IMR-90 (cell line): ENCODE measurements at regions not wholly inside any gene's neighbourhood (a gene's known extent, or its start where the extent isn't known, plus 50 kb on each side); places are given as distances from the start of the nearest gene placed in this dataset.

ENCODE experiments used
- ATAC-seq: fragments of 200-7000 bp; cut with Tn5 transposase; 2 replicates; pipeline ENCODE4 v1.9.1; 2020; ENCODE audit warnings: low read depth, mild to moderate bottlenecking, moderate library complexity
- BruUV-seq: library from RNA; stranded (reverse); fragments of 400-500 nt; replicated peaks from 2 replicates; lab custom pipeline; 2021; lab: Mats Ljungman, UMichigan
- CTCF ChIA-PET: fragments of 300-600 bp; formaldehyde crosslinking; extraction: SDS; loops from one replicate; lab custom pipeline; 2021; ENCODE audit warnings: antibody characterized with exemption; lab: Yijun Ruan, JAX
- POLR2A ChIA-PET: fragments of 300-600 bp; sonication (Branson Sonifier 250); formaldehyde crosslinking; loops from one replicate; lab custom pipeline; 2022; ENCODE audit warnings: antibody characterized with exemption; ENCODE audit not compliant: unreplicated experiment; lab: Charles Lee
- DNase-seq: peaks from one replicate; pipeline ENCODE4 v3.0.0; 2013
- H2AFZ ChIP-seq: replicated peaks from 2 replicates; pipeline ENCODE3; 2013; ENCODE audit warnings: low read length, mild to moderate bottlenecking; ENCODE audit not compliant: poor library complexity
- H2AK5ac ChIP-seq: 2 replicates; pipeline ENCODE4 v1.6.1; 2013; ENCODE audit warnings: low read depth, low read length, inconsistent platforms
- H2AK9ac ChIP-seq: replicated peaks from 2 replicates; pipeline ENCODE3; 2013; ENCODE audit warnings: mild to moderate bottlenecking, low read depth, low read length, moderate library complexity; ENCODE audit not compliant: poor library complexity
- H2BK120ac ChIP-seq: 2 replicates; pipeline ENCODE4 v1.6.1; 2013; ENCODE audit warnings: low read depth, low read length, inconsistent platforms
- H2BK15ac ChIP-seq: 3 replicates; pipeline ENCODE4 v1.6.1; 2013; ENCODE audit warnings: low read depth, low read length, inconsistent platforms
- H2BK20ac ChIP-seq: 2 replicates; pipeline ENCODE4 v1.6.1; 2013; ENCODE audit warnings: low read depth, mild to moderate bottlenecking, inconsistent platforms, low read length, moderate library complexity
- H2BK5ac ChIP-seq: 2 replicates; pipeline ENCODE4 v1.6.1; 2013; ENCODE audit warnings: mild to moderate bottlenecking, low read depth, low read length, inconsistent platforms; ENCODE audit not compliant: poor library complexity, severe bottlenecking
- H3K14ac ChIP-seq: replicated peaks from 2 replicates; pipeline ENCODE4 v1.6.1; 2013; ENCODE audit warnings: low read depth, low read length, inconsistent platforms
- H3K18ac ChIP-seq: 2 replicates; pipeline ENCODE4 v1.6.1; 2013; ENCODE audit warnings: low read depth, low read length, control low read depth
- H3K23ac ChIP-seq: 2 replicates; pipeline ENCODE4 v1.6.1; 2013; ENCODE audit warnings: low read depth, low read length, inconsistent platforms
- H3K27ac ChIP-seq: 2 replicates; pipeline ENCODE4 v1.5.1; 2013; ENCODE audit warnings: mild to moderate bottlenecking, control low read depth, low read length; ENCODE audit not compliant: insufficient read depth
- H3K27me3 ChIP-seq: 2 replicates; pipeline ENCODE4 v1.6.1; 2013; ENCODE audit warnings: low read length; ENCODE audit not compliant: control insufficient read depth, insufficient read depth
- H3K36me3 ChIP-seq: 2 replicates; pipeline ENCODE4 v1.6.1; 2013; ENCODE audit warnings: low read length, mixed read lengths; ENCODE audit not compliant: control insufficient read depth, insufficient read depth
- H3K4ac ChIP-seq: 2 replicates; pipeline ENCODE4 v1.6.1; 2013; ENCODE audit warnings: low read depth, low read length, inconsistent platforms
- H3K4me1 ChIP-seq: 2 replicates; pipeline ENCODE4 v1.6.1; 2013; ENCODE audit warnings: low read length, mixed read lengths; ENCODE audit not compliant: control insufficient read depth, insufficient read depth
- H3K4me2 ChIP-seq: 2 replicates; pipeline ENCODE4 v1.6.1; 2013; ENCODE audit warnings: low read depth, mild to moderate bottlenecking, control low read depth, low read length, moderate library complexity
- H3K4me3 ChIP-seq: 2 replicates; pipeline ENCODE4 v1.5.1; 2013; ENCODE audit warnings: low read depth, mild to moderate bottlenecking, control low read depth, low read length, moderate library complexity; ENCODE audit not compliant: insufficient read depth
- H3K56ac ChIP-seq: 2 replicates; pipeline ENCODE4 v1.6.1; 2013; ENCODE audit warnings: low read length, inconsistent platforms; ENCODE audit not compliant: insufficient read depth; ENCODE audit errors: extremely low read depth
- H3K79me1 ChIP-seq, 2 experiments: 2 replicates each; pipeline ENCODE4 v1.6.1; 2013; ENCODE audit warnings: low read length in 2 of 2, inconsistent platforms in 1 of 2, low read depth in 1 of 2
- H3K9ac ChIP-seq: 2 replicates; pipeline ENCODE4 v1.6.1; 2013; ENCODE audit warnings: low read depth, low read length, control low read depth
- H3K9me1 ChIP-seq: 2 replicates; pipeline ENCODE4 v1.6.1; 2013; ENCODE audit warnings: low read length, inconsistent platforms; ENCODE audit not compliant: insufficient read depth
- H3K9me3 ChIP-seq: 2 replicates; pipeline ENCODE4 v1.6.1; 2013; ENCODE audit warnings: low read length; ENCODE audit not compliant: control insufficient read depth, insufficient read depth
- H4K20me1 ChIP-seq: 2 replicates; pipeline ENCODE4 v1.6.1; 2013; ENCODE audit warnings: low read length, inconsistent platforms; ENCODE audit not compliant: insufficient read depth
- H4K5ac ChIP-seq: 2 replicates; pipeline ENCODE4 v1.6.1; 2013; ENCODE audit warnings: mild to moderate bottlenecking, low read depth, low read length, control low read depth
- H4K8ac ChIP-seq, 2 experiments: 2 replicates each; pipeline ENCODE4 v1.6.1; 2013; ENCODE audit warnings: low read depth in 2 of 2, low read length in 2 of 2, control low read depth in 1 of 2, inconsistent platforms in 1 of 2
- H4K91ac ChIP-seq: 2 replicates; pipeline ENCODE4 v1.6.1; 2013; ENCODE audit warnings: low read depth, low read length, inconsistent platforms; ENCODE audit not compliant: insufficient read depth
- MAFK ChIP-seq: IDR thresholded peaks from 2 replicates; pipeline ENCODE4 v1.6.1; 2012; ENCODE audit warnings: low read depth, low read length, improper control_type of control experiment
- POLR2A ChIP-seq: IDR thresholded peaks from 2 replicates; pipeline ENCODE4 v1.6.1; 2012; ENCODE audit warnings: mild to moderate bottlenecking, low read depth, low read length
- SMC3 ChIP-seq: fragments of 150-350 bp; IDR thresholded peaks from 2 replicates; pipeline ENCODE4 v1.6.1; 2016; ENCODE audit warnings: low read depth, mild to moderate bottlenecking, antibody characterized with exemption, low read length, moderate library complexity
- WGBS, 2 experiments: methylation state at CpG; one replicate each; pipeline versions ENCODE4 v1.1.5 to v1.1.7; 2013; ENCODE audit warnings: missing lambda C conversion rate in 2 of 2; ENCODE audit not compliant: insufficient read length in 1 of 2; ENCODE audit errors: extremely low coverage in 2 of 2; 5-methylcytosine and 5-hydroxymethylcytosine counted together
- dilution Hi-C: fragments of 300-500 bp; cut with HindIII; formaldehyde crosslinking; loops from one replicate; pipeline ENCODE4 v1.14.3; 2018; ENCODE audit warnings: low sequenced_read_pairs; ENCODE audit not compliant: unreplicated experiment
- in situ Hi-C: fragments of 300-500 bp; cut with MboI; formaldehyde crosslinking; loops from 3 replicates; pipeline ENCODE4 v1.14.3; 2019; ENCODE audit warnings: low sequenced_read_pairs, inconsistent platforms, mixed read lengths
- intact Hi-C: fragments of 100-400 bp; cut with micrococcal nuclease; formaldehyde crosslinking; loops from 2 replicates; pipeline ENCODE4 v1.10.0; 2022

GRCh38 chr4:177087499-177087898 lies 222.2 kb upstream of the NEIL3 start:
- no peaks in the 10 kb centered on the region for H3K4me1 ChIP-seq
- no peak overlapping the region for H3K4me3 ChIP-seq
- no peaks in the 10 kb centered on the region for H3K9me1 ChIP-seq
- ATAC-seq (no peak), DNase-seq (no peak)
- H2AFZ ChIP-seq = no peak overlapping the region
- no peaks in the 10 kb centered on the region for H3K27me3 ChIP-seq
- CTCF ChIA-PET = no interaction called here
- no peak overlapping the region for H2BK15ac ChIP-seq
- H3K79me1 ChIP-seq = no peaks in the 10 kb centered on the region
- no peak overlapping the region for H3K14ac ChIP-seq
- no peaks in the 10 kb centered on the region for H4K20me1 ChIP-seq
- H3K9ac ChIP-seq = no peak overlapping the region
- no peak overlapping the region for H3K4me2 ChIP-seq
- H4K8ac ChIP-seq = no peak overlapping the region
- H4K5ac ChIP-seq = no peak overlapping the region
- H3K4ac ChIP-seq = no peak overlapping the region
- no peak overlapping the region for H3K27ac ChIP-seq
- no peak overlapping the region for H2AK9ac ChIP-seq
- no peaks in the 10 kb centered on the region for H3K9me3 ChIP-seq
- no peak overlapping the region for H3K18ac ChIP-seq
- dilution Hi-C loops = no loop called here
- no peak overlapping the region for H3K56ac ChIP-seq
- in situ Hi-C loops = no loop called here
- no peaks in the 10 kb centered on the region for H3K36me3 ChIP-seq
- POLR2A ChIA-PET = no interaction called here
- no peak overlapping the region for H4K91ac ChIP-seq
- no peak overlapping the region for H2AK5ac ChIP-seq
- H3K23ac ChIP-seq = no peak overlapping the region
- H2BK5ac ChIP-seq = no peak overlapping the region
- H2BK120ac ChIP-seq = no peak overlapping the region
- no TSS peak for BruUV-seq
- no peak overlapping the region for H2BK20ac ChIP-seq
- TF ChIP-seq MAFK = peak; percentile 17; the same call in 1 of the 2 replicates
- no peak for TF ChIP-seq SMC3
- no peak for TF ChIP-seq POLR2A
- WGBS, 2 experiments = no CpG with 5 or more reads among the region's 2 CpGs
- intact Hi-C loops = no loop called here
